ENCODE measurements at regions not wholly inside any gene's neighbourhood (a gene's known extent, or its start where the extent isn't known, plus 50 kb on each side); places are given as distances from the start of the nearest gene placed in this dataset.

- no peak overlapping the region for H3K4me3 ChIP-seq (replicated peaks; ENCODE audit: low read depth, low read length)
- no peaks in the 10 kb centered on the region for H3K27me3 ChIP-seq (replicated peaks; ENCODE audit: control insufficient read depth, insufficient read depth, low read length)
- DNase-seq (ENCODE audit: extremely low read depth, insufficient read length): no peak
- H3K36me3 ChIP-seq (ENCODE audit: control insufficient read depth, insufficient read depth, low read length): no peaks in the 10 kb centered on the region
- TF ChIP-seq, protein P1, sequence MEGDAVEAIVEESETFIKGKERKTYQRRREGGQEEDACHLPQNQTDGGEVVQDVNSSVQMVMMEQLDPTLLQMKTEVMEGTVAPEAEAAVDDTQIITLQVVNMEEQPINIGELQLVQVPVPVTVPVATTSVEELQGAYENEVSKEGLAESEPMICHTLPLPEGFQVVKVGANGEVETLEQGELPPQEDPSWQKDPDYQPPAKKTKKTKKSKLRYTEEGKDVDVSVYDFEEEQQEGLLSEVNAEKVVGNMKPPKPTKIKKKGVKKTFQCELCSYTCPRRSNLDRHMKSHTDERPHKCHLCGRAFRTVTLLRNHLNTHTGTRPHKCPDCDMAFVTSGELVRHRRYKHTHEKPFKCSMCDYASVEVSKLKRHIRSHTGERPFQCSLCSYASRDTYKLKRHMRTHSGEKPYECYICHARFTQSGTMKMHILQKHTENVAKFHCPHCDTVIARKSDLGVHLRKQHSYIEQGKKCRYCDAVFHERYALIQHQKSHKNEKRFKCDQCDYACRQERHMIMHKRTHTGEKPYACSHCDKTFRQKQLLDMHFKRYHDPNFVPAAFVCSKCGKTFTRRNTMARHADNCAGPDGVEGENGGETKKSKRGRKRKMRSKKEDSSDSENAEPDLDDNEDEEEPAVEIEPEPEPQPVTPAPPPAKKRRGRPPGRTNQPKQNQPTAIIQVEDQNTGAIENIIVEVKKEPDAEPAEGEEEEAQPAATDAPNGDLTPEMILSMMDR (IDR thresholded peaks at IDR 0.05; ENCODE audit: insufficient read depth, low read length, poor library complexity, severe bottlenecking): no peak
Observed at GRCh38 chr2:156647377-156648010, 211.3 kb downstream of the GPD2 start.

- Histone ChIP-seq H3K27me3 (replicated peaks; ENCODE audit: control insufficient read depth, insufficient read depth, low read length) (no peaks in the 10 kb centered on the region), H3K36me3 (ENCODE audit: control insufficient read depth, insufficient read depth, low read length) (no peaks in the 10 kb centered on the region), H3K4me3 (replicated peaks; ENCODE audit: low read depth, low read length) (no peak overlapping the region)
- TF ChIP-seq, protein P1 (IDR thresholded peaks at IDR 0.05; ENCODE audit: insufficient read depth, low read length, poor library complexity, severe bottlenecking): no peak
- no peak for DNase-seq (ENCODE audit: extremely low read depth, insufficient read length)
Observed at GRCh38 chr2:156648522-156648921, 212.3 kb downstream of the GPD2 start.

DNA sequence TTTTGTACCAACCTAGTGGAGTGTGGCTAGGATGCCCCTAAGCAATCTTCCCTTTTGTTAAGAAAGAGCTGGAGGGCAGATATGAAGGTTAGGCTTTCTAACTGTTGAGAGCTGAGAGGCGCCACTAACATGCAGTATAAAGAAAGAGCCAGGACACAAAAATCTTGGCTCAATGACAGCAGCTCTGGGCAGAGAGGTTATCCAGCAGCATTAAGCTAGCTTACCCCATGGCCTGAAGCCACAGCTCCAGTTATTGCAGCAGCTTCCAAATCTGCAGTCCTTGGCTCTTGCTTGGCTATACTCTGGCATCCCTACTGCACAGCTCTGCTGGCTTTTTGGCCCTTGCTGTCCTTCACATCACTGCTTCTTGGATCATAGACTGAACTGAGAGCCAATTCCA, 213.4 kb downstream of the GPD2 start:
- Histone ChIP-seq H3K36me3 (ENCODE audit: control insufficient read depth, insufficient read depth, low read length) (no peaks in the 10 kb centered on the region), H3K4me3 (replicated peaks; ENCODE audit: low read depth, low read length) (no peak overlapping the region), H3K27me3 (replicated peaks; ENCODE audit: control insufficient read depth, insufficient read depth, low read length) (no peaks in the 10 kb centered on the region)
- TF ChIP-seq, protein P1 (IDR thresholded peaks at IDR 0.05; ENCODE audit: insufficient read depth, low read length, poor library complexity, severe bottlenecking): no peak
- DNase-seq (ENCODE audit: extremely low read depth, insufficient read length): no peak

DNA sequence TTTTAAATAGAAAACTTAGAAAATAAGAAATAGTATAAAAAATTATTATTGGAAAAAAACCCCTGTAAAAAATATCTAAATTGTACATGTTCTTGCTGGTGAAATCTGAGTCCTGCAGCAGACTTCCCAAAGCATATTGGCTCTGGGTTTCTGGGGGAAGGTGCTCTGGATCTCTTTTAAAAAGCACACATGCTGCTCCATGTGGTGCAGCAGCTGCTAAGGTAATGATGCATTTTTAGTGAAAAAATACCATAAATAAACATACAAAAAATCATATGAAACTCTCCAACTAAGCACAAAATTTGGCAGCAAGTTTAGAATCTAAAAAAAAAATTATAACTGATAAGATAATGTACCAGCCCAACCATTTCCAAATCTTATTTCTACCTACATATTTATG, 216.5 kb downstream of the GPD2 start:
- H3K27me3 ChIP-seq (replicated peaks; ENCODE audit: control insufficient read depth, insufficient read depth, low read length): no peaks in the 10 kb centered on the region
- TF ChIP-seq, protein P1 (IDR thresholded peaks at IDR 0.05; ENCODE audit: insufficient read depth, low read length, poor library complexity, severe bottlenecking): no peak
- no peaks in the 10 kb centered on the region for H3K36me3 ChIP-seq (ENCODE audit: control insufficient read depth, insufficient read depth, low read length)
- H3K4me3 ChIP-seq (replicated peaks; ENCODE audit: low read depth, low read length): no peak overlapping the region
- DNase-seq (ENCODE audit: extremely low read depth, insufficient read length): no peak

GRCh38 chr2:156653675-156654074, 217.5 kb downstream of the GPD2 start:
- H3K36me3 ChIP-seq (ENCODE audit: control insufficient read depth, insufficient read depth, low read length): no peaks in the 10 kb centered on the region
- TF ChIP-seq, protein P1 (IDR thresholded peaks at IDR 0.05; ENCODE audit: insufficient read depth, low read length, poor library complexity, severe bottlenecking): no peak
- no peak for DNase-seq (ENCODE audit: extremely low read depth, insufficient read length)
- H3K4me3 ChIP-seq (replicated peaks; ENCODE audit: low read depth, low read length): no peak overlapping the region
- no peaks in the 10 kb centered on the region for H3K27me3 ChIP-seq (replicated peaks; ENCODE audit: control insufficient read depth, insufficient read depth, low read length)

GRCh38 chr2:156657809-156658208, 221.6 kb downstream of the GPD2 start:
- TF ChIP-seq, protein P1 (IDR thresholded peaks at IDR 0.05; ENCODE audit: insufficient read depth, low read length, poor library complexity, severe bottlenecking): no peak
- no peak overlapping the region for H3K4me3 ChIP-seq (replicated peaks; ENCODE audit: low read depth, low read length)
- no peaks in the 10 kb centered on the region for H3K27me3 ChIP-seq (replicated peaks; ENCODE audit: control insufficient read depth, insufficient read depth, low read length)
- no peak for DNase-seq (ENCODE audit: extremely low read depth, insufficient read length)
- H3K36me3 ChIP-seq (ENCODE audit: control insufficient read depth, insufficient read depth, low read length): no peaks in the 10 kb centered on the region

Data from GM06990 (cell line).